ENCODE measurements at regions not wholly inside any gene's neighbourhood (a gene's known extent, or its start where the extent isn't known, plus 50 kb on each side); places are given as distances from the start of the nearest gene placed in this dataset.

DNA sequence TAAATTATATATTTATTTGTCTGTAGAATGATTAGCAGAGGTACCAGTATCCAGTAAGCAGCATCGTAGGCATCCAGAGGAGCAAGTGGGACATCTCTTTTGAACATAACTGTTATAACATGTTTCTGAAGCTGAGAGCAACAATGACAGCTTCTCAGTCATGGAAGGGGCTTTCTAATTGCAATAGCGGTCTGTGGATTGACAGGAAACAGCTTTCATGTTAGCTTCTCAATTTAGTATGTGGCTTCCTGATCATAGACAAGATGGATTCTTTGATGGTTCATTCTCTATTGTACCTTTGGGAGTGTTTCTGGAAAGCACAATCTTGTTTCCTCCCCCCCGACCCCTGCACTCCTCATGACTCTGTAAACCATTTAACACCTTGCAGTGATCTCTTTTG lies 434.6 kb upstream of the GNPDA2 start:
- H3K36me3 ChIP-seq (ENCODE audit: control insufficient read depth in 2 of 2, insufficient read depth in 2 of 2, low read length in 2 of 2): no peaks in the 10 kb centered on the region
- no peak overlapping the region for H3K27ac ChIP-seq (ENCODE audit: low read depth in 2 of 2, low read length in 2 of 2)
- no peaks in the 10 kb centered on the region for H3K27me3 ChIP-seq (ENCODE audit: control insufficient read depth in 2 of 2, insufficient read depth in 2 of 2, low read length in 2 of 2)
- no peaks in the 10 kb centered on the region for H3K4me1 ChIP-seq (ENCODE audit: control insufficient read depth in 2 of 2, insufficient read depth in 2 of 2, low read length in 2 of 2)
- H3K4me3 ChIP-seq (ENCODE audit: low read length in 2 of 2): no peak overlapping the region
- H3K9me3 ChIP-seq (ENCODE audit: control insufficient read depth in 2 of 2, low read length in 2 of 2): no peaks in the 10 kb centered on the region
- H3K9ac ChIP-seq (ENCODE audit: low read depth in 1 of 2, low read length in 2 of 2): no peak overlapping the region

GRCh38 chr4:45155081-45155777 lies 428.9 kb upstream of the GNPDA2 start:
- Histone ChIP-seq H3K4me3 (ENCODE audit: low read length in 2 of 2) (no peak overlapping the region), H3K27me3 (ENCODE audit: control insufficient read depth in 2 of 2, insufficient read depth in 2 of 2, low read length in 2 of 2) (no peaks in the 10 kb centered on the region), H3K9ac (ENCODE audit: low read depth in 1 of 2, low read length in 2 of 2) (no peak overlapping the region), H3K36me3 (ENCODE audit: control insufficient read depth in 2 of 2, insufficient read depth in 2 of 2, low read length in 2 of 2) (no peaks in the 10 kb centered on the region), H3K4me1 (ENCODE audit: control insufficient read depth in 2 of 2, insufficient read depth in 2 of 2, low read length in 2 of 2) (no peaks in the 10 kb centered on the region), H3K27ac (ENCODE audit: low read depth in 2 of 2, low read length in 2 of 2) (no peak overlapping the region), H3K9me3 (ENCODE audit: control insufficient read depth in 2 of 2, low read length in 2 of 2) (no peaks in the 10 kb centered on the region)

- H3K4me3 ChIP-seq (ENCODE audit: low read length in 2 of 2): no peak overlapping the region
- H3K9ac ChIP-seq (ENCODE audit: low read depth in 1 of 2, low read length in 2 of 2): no peak overlapping the region
- no peaks in the 10 kb centered on the region for H3K4me1 ChIP-seq (ENCODE audit: control insufficient read depth in 2 of 2, insufficient read depth in 2 of 2, low read length in 2 of 2)
- H3K36me3 ChIP-seq (ENCODE audit: control insufficient read depth in 2 of 2, insufficient read depth in 2 of 2, low read length in 2 of 2): no peaks in the 10 kb centered on the region
- H3K27ac ChIP-seq (ENCODE audit: low read depth in 2 of 2, low read length in 2 of 2): no peak overlapping the region
- H3K9me3 ChIP-seq (ENCODE audit: control insufficient read depth in 2 of 2, low read length in 2 of 2): no peaks in the 10 kb centered on the region
- no peaks in the 10 kb centered on the region for H3K27me3 ChIP-seq (ENCODE audit: control insufficient read depth in 2 of 2, insufficient read depth in 2 of 2, low read length in 2 of 2)
These were observed 421.5 kb upstream of the GNPDA2 start for GRCh38 chr4:45147866-45148265.

GRCh38 chr4:45131020-45131419 lies 404.7 kb upstream of the GNPDA2 start:
- H3K36me3 ChIP-seq (ENCODE audit: control insufficient read depth in 2 of 2, insufficient read depth in 2 of 2, low read length in 2 of 2): no peaks in the 10 kb centered on the region

GRCh38 chr4:45122406-45122805 lies 396.1 kb upstream of the GNPDA2 start:
- H3K9me3 ChIP-seq (ENCODE audit: control insufficient read depth in 2 of 2, low read length in 2 of 2): no peaks in the 10 kb centered on the region

More at GRCh38 chr4:45131020-45131419, 404.7 kb upstream of the GNPDA2 start:
- Histone ChIP-seq H3K9me3 (ENCODE audit: control insufficient read depth in 2 of 2, low read length in 2 of 2) (no peaks in the 10 kb centered on the region), H3K4me1 (ENCODE audit: control insufficient read depth in 2 of 2, insufficient read depth in 2 of 2, low read length in 2 of 2) (no peaks in the 10 kb centered on the region), H3K27me3 (ENCODE audit: control insufficient read depth in 2 of 2, insufficient read depth in 2 of 2, low read length in 2 of 2) (no peaks in the 10 kb centered on the region), H3K4me3 (ENCODE audit: low read length in 2 of 2) (no peak overlapping the region), H3K9ac (ENCODE audit: low read depth in 1 of 2, low read length in 2 of 2) (no peak overlapping the region), H3K27ac (ENCODE audit: low read depth in 2 of 2, low read length in 2 of 2) (no peak overlapping the region)

GRCh38 chr4:45121426-45121975 lies 395.1 kb upstream of the GNPDA2 start:
- Histone ChIP-seq H3K27me3 (ENCODE audit: control insufficient read depth in 2 of 2, insufficient read depth in 2 of 2, low read length in 2 of 2) (no peaks in the 10 kb centered on the region), H3K4me1 (ENCODE audit: control insufficient read depth in 2 of 2, insufficient read depth in 2 of 2, low read length in 2 of 2) (no peaks in the 10 kb centered on the region), H3K27ac (ENCODE audit: low read depth in 2 of 2, low read length in 2 of 2) (no peak overlapping the region), H3K36me3 (ENCODE audit: control insufficient read depth in 2 of 2, insufficient read depth in 2 of 2, low read length in 2 of 2) (no peaks in the 10 kb centered on the region), H3K9ac (ENCODE audit: low read depth in 1 of 2, low read length in 2 of 2) (no peak overlapping the region), H3K4me3 (ENCODE audit: low read length in 2 of 2) (no peak overlapping the region), H3K9me3 (ENCODE audit: control insufficient read depth in 2 of 2, low read length in 2 of 2) (no peaks in the 10 kb centered on the region)

More at GRCh38 chr4:45122406-45122805, 396.1 kb upstream of the GNPDA2 start:
- Histone ChIP-seq H3K4me3 (ENCODE audit: low read length in 2 of 2) (no peak overlapping the region), H3K27ac (ENCODE audit: low read depth in 2 of 2, low read length in 2 of 2) (no peak overlapping the region), H3K9ac (ENCODE audit: low read depth in 1 of 2, low read length in 2 of 2) (no peak overlapping the region), H3K36me3 (ENCODE audit: control insufficient read depth in 2 of 2, insufficient read depth in 2 of 2, low read length in 2 of 2) (no peaks in the 10 kb centered on the region), H3K4me1 (ENCODE audit: control insufficient read depth in 2 of 2, insufficient read depth in 2 of 2, low read length in 2 of 2) (no peaks in the 10 kb centered on the region), H3K27me3 (ENCODE audit: control insufficient read depth in 2 of 2, insufficient read depth in 2 of 2, low read length in 2 of 2) (no peaks in the 10 kb centered on the region)

DNA sequence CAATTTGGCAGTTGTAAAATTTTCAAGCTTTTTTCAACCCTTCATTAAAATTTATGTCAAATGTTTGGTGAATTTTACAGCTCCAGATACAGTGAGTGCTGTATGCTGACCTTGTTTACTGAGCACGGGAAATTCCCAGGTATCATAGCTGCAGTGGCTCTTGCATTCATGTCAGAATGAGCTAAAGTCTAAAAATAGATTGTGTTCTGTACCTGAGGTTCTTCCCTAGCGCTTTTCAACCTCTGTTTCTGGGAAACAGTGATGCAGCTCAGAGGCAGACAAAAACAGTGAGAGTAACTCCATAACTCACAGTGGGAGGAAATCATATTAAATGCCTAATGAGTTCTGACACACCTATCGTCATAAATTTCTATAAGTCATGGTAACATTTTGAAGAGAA lies 393.8 kb upstream of the GNPDA2 start:
- H3K27ac ChIP-seq (ENCODE audit: low read depth in 2 of 2, low read length in 2 of 2): no peak overlapping the region
- H3K9ac ChIP-seq (ENCODE audit: low read depth in 1 of 2, low read length in 2 of 2): no peak overlapping the region
- no peaks in the 10 kb centered on the region for H3K9me3 ChIP-seq (ENCODE audit: control insufficient read depth in 2 of 2, low read length in 2 of 2)
- H3K36me3 ChIP-seq (ENCODE audit: control insufficient read depth in 2 of 2, insufficient read depth in 2 of 2, low read length in 2 of 2): no peaks in the 10 kb centered on the region
- H3K4me1 ChIP-seq (ENCODE audit: control insufficient read depth in 2 of 2, insufficient read depth in 2 of 2, low read length in 2 of 2): no peaks in the 10 kb centered on the region
- H3K4me3 ChIP-seq (ENCODE audit: low read length in 2 of 2): no peak overlapping the region
- H3K27me3 ChIP-seq (ENCODE audit: control insufficient read depth in 2 of 2, insufficient read depth in 2 of 2, low read length in 2 of 2): no peaks in the 10 kb centered on the region

GRCh38 chr4:45119376-45119775 lies 393.0 kb upstream of the GNPDA2 start:
- H3K4me1 ChIP-seq (ENCODE audit: control insufficient read depth in 2 of 2, insufficient read depth in 2 of 2, low read length in 2 of 2): no peaks in the 10 kb centered on the region
- H3K36me3 ChIP-seq (ENCODE audit: control insufficient read depth in 2 of 2, insufficient read depth in 2 of 2, low read length in 2 of 2): no peaks in the 10 kb centered on the region
- H3K9me3 ChIP-seq (ENCODE audit: control insufficient read depth in 2 of 2, low read length in 2 of 2): no peaks in the 10 kb centered on the region
- no peak overlapping the region for H3K27ac ChIP-seq (ENCODE audit: low read depth in 2 of 2, low read length in 2 of 2)
- H3K27me3 ChIP-seq (ENCODE audit: control insufficient read depth in 2 of 2, insufficient read depth in 2 of 2, low read length in 2 of 2): no peaks in the 10 kb centered on the region
- no peak overlapping the region for H3K4me3 ChIP-seq (ENCODE audit: low read length in 2 of 2)
- no peak overlapping the region for H3K9ac ChIP-seq (ENCODE audit: low read depth in 1 of 2, low read length in 2 of 2)

DNA sequence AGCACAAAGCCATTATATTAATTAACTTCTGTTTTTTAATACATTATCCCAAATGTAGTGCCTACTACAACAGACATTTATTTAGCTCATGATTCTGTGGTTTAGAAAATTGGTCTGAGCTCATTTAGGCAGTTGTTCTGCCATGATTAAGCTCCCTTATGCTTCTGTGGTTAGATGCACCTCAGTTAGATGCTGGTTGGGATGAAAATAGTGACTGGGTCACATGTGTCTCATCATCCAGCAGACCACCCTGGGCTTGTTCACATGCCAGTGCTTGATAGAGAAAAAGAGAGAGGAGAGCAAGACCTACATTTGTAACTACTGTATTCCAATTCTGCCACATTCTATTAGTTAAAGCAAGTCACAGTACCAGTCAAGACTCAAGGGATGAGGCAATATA lies 376.4 kb upstream of the GNPDA2 start:
- Histone ChIP-seq H3K27me3 (ENCODE audit: control insufficient read depth in 2 of 2, insufficient read depth in 2 of 2, low read length in 2 of 2) (no peaks in the 10 kb centered on the region), H3K9me3 (ENCODE audit: control insufficient read depth in 2 of 2, low read length in 2 of 2) (no peaks in the 10 kb centered on the region), H3K27ac (ENCODE audit: low read depth in 2 of 2, low read length in 2 of 2) (no peak overlapping the region), H3K36me3 (ENCODE audit: control insufficient read depth in 2 of 2, insufficient read depth in 2 of 2, low read length in 2 of 2) (no peaks in the 10 kb centered on the region), H3K4me3 (ENCODE audit: low read length in 2 of 2) (no peak overlapping the region), H3K9ac (ENCODE audit: low read depth in 1 of 2, low read length in 2 of 2) (no peak overlapping the region), H3K4me1 (ENCODE audit: control insufficient read depth in 2 of 2, insufficient read depth in 2 of 2, low read length in 2 of 2) (no peaks in the 10 kb centered on the region)

GRCh38 chr4:45100956-45101818 lies 374.8 kb upstream of the GNPDA2 start:
- Histone ChIP-seq H3K9me3 (ENCODE audit: control insufficient read depth in 2 of 2, low read length in 2 of 2) (no peaks in the 10 kb centered on the region), H3K36me3 (ENCODE audit: control insufficient read depth in 2 of 2, insufficient read depth in 2 of 2, low read length in 2 of 2) (no peaks in the 10 kb centered on the region), H3K4me1 (ENCODE audit: control insufficient read depth in 2 of 2, insufficient read depth in 2 of 2, low read length in 2 of 2) (no peaks in the 10 kb centered on the region), H3K4me3 (ENCODE audit: low read length in 2 of 2) (no peak overlapping the region), H3K27me3 (ENCODE audit: control insufficient read depth in 2 of 2, insufficient read depth in 2 of 2, low read length in 2 of 2) (no peaks in the 10 kb centered on the region), H3K9ac (ENCODE audit: low read depth in 1 of 2, low read length in 2 of 2) (no peak overlapping the region), H3K27ac (ENCODE audit: low read depth in 2 of 2, low read length in 2 of 2) (no peak overlapping the region)

Measured in mucosa of rectum (tissue), 2 donors.